ENCODE measurements at regions not wholly inside any gene's neighbourhood (a gene's known extent, or its start where the extent isn't known, plus 50 kb on each side); places are given as distances from the start of the nearest gene placed in this dataset.

- DNase-seq (ENCODE audit: low spot score) (no peak), ATAC-seq (ENCODE audit: low FRiP score) (no peak)
- TF ChIP-seq, protein P1, sequence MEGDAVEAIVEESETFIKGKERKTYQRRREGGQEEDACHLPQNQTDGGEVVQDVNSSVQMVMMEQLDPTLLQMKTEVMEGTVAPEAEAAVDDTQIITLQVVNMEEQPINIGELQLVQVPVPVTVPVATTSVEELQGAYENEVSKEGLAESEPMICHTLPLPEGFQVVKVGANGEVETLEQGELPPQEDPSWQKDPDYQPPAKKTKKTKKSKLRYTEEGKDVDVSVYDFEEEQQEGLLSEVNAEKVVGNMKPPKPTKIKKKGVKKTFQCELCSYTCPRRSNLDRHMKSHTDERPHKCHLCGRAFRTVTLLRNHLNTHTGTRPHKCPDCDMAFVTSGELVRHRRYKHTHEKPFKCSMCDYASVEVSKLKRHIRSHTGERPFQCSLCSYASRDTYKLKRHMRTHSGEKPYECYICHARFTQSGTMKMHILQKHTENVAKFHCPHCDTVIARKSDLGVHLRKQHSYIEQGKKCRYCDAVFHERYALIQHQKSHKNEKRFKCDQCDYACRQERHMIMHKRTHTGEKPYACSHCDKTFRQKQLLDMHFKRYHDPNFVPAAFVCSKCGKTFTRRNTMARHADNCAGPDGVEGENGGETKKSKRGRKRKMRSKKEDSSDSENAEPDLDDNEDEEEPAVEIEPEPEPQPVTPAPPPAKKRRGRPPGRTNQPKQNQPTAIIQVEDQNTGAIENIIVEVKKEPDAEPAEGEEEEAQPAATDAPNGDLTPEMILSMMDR (IDR thresholded peaks at IDR 0.05): no peak
Measured at GRCh38 chr20:22719167-22719591, 134.8 kb upstream of the FOXA2 start.

- DNase-seq (ENCODE audit: low spot score): no peak
- TF ChIP-seq, protein P1 (IDR thresholded peaks at IDR 0.05): no peak
- ATAC-seq (ENCODE audit: low FRiP score): no peak
Measured at GRCh38 chr20:22720206-22720605, 135.8 kb upstream of the FOXA2 start.

GRCh38 chr20:22722811-22723210 is 138.4 kb upstream of the FOXA2 start:
- TF ChIP-seq, protein P1 (IDR thresholded peaks at IDR 0.05): no peak
- no peak for DNase-seq (ENCODE audit: low spot score)
- ATAC-seq (ENCODE audit: low FRiP score): no peak

- DNase-seq (ENCODE audit: low spot score): no peak
- TF ChIP-seq, protein P1 (IDR thresholded peaks at IDR 0.05): no peak
- ATAC-seq (ENCODE audit: low FRiP score): peak; percentile 26
Measured at GRCh38 chr20:22723659-22724058, 139.3 kb upstream of the FOXA2 start.

GRCh38 chr20:22728146-22728745 is 143.9 kb upstream of the FOXA2 start:
- TF ChIP-seq, protein P1 (IDR thresholded peaks at IDR 0.05): no peak
- DNase-seq (ENCODE audit: low spot score) (no peak), ATAC-seq (ENCODE audit: low FRiP score) (no peak)

DNA sequence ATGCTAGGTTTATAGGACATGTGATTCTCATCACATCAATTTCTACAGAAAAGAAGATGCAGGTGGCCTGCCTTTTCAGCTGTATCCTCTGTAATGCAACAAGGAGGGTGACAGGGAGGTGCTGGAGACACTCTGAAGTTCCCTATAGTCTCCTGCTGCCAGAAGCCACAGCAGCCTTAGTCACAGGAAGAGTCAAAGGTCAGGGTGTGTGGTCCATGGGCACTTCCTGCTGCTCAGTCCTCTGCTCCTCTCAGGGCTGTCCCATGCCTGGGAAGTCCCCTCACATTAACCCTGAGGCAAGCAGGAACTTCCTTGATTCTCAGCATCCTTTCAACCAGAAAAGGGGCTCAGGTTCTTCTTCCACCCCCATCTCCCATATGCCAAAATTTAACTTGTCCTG is 144.8 kb upstream of the FOXA2 start:
- TF ChIP-seq, protein P1 (IDR thresholded peaks at IDR 0.05): no peak
- no peak for ATAC-seq (ENCODE audit: low FRiP score)
- no peak for DNase-seq (ENCODE audit: low spot score)

DNA sequence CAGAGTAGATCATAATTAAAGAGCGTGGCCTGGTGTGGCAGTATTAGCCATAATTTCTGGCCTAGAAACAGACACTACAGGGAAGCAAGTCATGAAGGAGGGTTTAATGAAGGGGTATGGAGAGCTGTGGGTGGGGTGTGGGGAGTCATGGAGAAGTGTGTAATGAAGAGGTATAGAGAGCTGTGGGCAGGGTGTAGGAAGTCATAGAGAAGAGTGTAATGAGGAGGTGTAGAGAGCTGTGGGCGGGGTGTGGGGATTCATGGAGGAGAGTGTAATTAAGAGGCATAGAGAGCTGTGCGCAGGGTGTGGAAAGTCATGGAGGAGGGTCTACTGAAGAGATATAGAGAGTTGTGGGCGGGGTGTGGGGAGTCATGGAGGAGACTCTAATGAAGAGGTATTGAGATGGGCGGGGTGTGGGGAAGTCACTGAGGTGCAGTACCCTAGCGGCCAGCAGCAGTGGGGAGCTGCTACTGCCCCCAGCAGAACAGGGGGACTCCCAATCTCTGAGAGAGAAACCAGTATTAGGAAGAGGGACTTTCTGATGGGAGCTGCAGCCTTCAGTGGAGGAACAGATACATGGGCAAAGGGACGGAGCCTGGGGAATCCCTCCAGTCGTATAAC is 145.4 kb upstream of the FOXA2 start:
- DNase-seq (ENCODE audit: low spot score): no peak
- TF ChIP-seq, protein P1 (IDR thresholded peaks at IDR 0.05): no peak
- no peak for ATAC-seq (ENCODE audit: low FRiP score)
